ENCODE measurements at regions not wholly inside any gene's neighbourhood (a gene's known extent, or its start where the extent isn't known, plus 50 kb on each side); places are given as distances from the start of the nearest gene placed in this dataset.
A peak's percentile ranks its signal among the peaks of the same experiment; 100 is the strongest.

GRCh38 chr5:73253047-73253660, 80.2 kb downstream of the TMEM174 start:
- Mint-ChIP-seq H3K9me3 (peaks cover 0 to 4% of the 10 kb centered on the region in 2 donors), H3K27me3 (peaks cover 30 to 41% of the 10 kb centered on the region in 2 donors), H3K4me1 (no peaks in the 10 kb centered on the region), H3K36me3 (no peaks in the 10 kb centered on the region), H3K27ac (no peak overlapping the region), H3K4me3 (no peak overlapping the region)
- ATAC-seq (replicated peaks), result no peak
- DNase-seq, result no peak

GRCh38 chr5:73250645-73251044, 77.7 kb downstream of the TMEM174 start:
- Mint-ChIP-seq H3K27me3 (peaks cover 44 to 49% of the 10 kb centered on the region in 2 donors), H3K4me1 (peaks cover 0 to 3% of the 10 kb centered on the region in 2 donors), H3K27ac (no peak overlapping the region), H3K9me3 (peaks cover 0 to 2% of the 10 kb centered on the region in 2 donors), H3K36me3 (no peaks in the 10 kb centered on the region), H3K4me3 (no peak overlapping the region)
- no peak for ATAC-seq (replicated peaks)
- DNase-seq, result no peak

DNA sequence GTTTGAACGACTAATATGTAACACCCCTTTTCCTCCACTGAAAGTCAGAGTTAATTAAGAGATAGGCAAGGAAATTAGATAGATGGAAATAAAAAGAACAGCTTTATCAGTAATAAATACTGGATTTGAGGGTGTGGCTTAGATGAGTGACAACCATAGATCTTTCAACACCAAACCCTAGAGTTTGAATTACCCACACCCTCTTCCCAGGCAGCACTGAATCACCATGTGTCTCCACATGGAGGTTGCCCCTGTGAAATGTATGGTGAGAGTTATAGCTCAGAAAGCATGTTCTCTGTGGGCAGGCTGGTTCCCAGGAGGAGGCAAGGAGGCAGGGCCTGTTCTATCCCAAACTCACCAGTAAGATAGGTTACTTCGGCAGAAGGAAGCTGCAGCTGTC, 69.7 kb downstream of the TMEM174 start:
- H3K27me3 Mint-ChIP-seq, result peaks cover 20 to 23% of the 10 kb centered on the region in 2 donors
- no peak for DNase-seq
- H3K4me1 Mint-ChIP-seq, result peaks cover 0 to 3% of the 10 kb centered on the region in 2 donors
- H3K9me3 Mint-ChIP-seq, result no peaks in the 10 kb centered on the region
- H3K36me3 Mint-ChIP-seq, result no peaks in the 10 kb centered on the region
- no peak overlapping the region for H3K27ac Mint-ChIP-seq
- no peak for ATAC-seq (replicated peaks)
- H3K4me3 Mint-ChIP-seq, result no peak overlapping the region

GRCh38 chr5:73238873-73239272, 65.9 kb downstream of the TMEM174 start:
- Mint-ChIP-seq H3K27ac (no peak overlapping the region), H3K36me3 (no peaks in the 10 kb centered on the region), H3K27me3 (peaks cover 32 to 38% of the 10 kb centered on the region in 2 donors), H3K4me3 (no peak overlapping the region), H3K9me3 (no peaks in the 10 kb centered on the region), H3K4me1 (peaks cover 0 to 7% of the 10 kb centered on the region in 2 donors)
- no peak for ATAC-seq (replicated peaks)
- no peak for DNase-seq

DNA sequence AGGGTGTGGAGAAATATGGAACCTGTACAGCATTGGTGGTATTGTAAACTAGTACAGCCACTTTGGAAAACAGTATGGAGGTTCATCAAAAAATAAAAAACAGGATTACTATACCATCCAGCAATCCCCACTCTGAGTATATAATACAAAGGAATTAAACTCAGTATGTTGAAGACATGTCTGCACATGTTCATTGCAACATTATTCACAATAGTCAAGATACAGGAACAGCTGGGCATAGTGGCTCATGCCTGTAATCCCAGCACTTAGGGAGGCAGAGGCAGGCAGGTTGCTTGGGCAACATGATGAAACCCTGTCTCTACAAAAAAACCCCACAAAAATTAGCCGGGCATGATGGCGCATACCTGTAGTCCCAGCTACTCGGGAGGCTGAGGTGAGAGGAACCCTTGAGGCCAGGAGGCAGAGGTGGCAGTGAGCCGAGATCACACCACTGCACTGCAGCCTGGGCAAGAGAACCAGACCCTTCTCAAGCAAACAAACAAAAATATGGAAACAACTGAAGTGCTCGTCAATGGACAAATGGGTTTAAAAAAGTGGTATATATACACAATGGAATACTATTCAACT, 63.6 kb downstream of the TMEM174 start:
- no peak for ATAC-seq (replicated peaks)
- H3K27ac Mint-ChIP-seq, result no peak overlapping the region
- H3K27me3 Mint-ChIP-seq, result peaks cover 44 to 61% of the 10 kb centered on the region in 2 donors

GRCh38 chr5:73234204-73234555, 61.2 kb downstream of the TMEM174 start:
- H3K4me3 Mint-ChIP-seq, result peak overlapping the region in 1 of 2 donors; percentile 81
- H3K4me1 Mint-ChIP-seq, result peaks cover 16 to 46% of the 10 kb centered on the region in 2 donors
- no peak for ATAC-seq (replicated peaks)
- no peak overlapping the region for H3K27ac Mint-ChIP-seq
- peaks cover 62 to 82% of the 10 kb centered on the region in 2 donors for H3K27me3 Mint-ChIP-seq
- H3K36me3 Mint-ChIP-seq, result no peaks in the 10 kb centered on the region
- no peak for DNase-seq
- H3K9me3 Mint-ChIP-seq, result no peaks in the 10 kb centered on the region

More for the DNA sequence above, 63.6 kb downstream of the TMEM174 start:
- H3K9me3 Mint-ChIP-seq, result no peaks in the 10 kb centered on the region
- no peak for DNase-seq
- H3K4me1 Mint-ChIP-seq, result peaks cover 13 to 27% of the 10 kb centered on the region in 2 donors
- no peaks in the 10 kb centered on the region for H3K36me3 Mint-ChIP-seq
- H3K4me3 Mint-ChIP-seq, result no peak overlapping the region

GRCh38 chr5:73233461-73234203, 60.6 kb downstream of the TMEM174 start:
- peaks cover 16 to 46% of the 10 kb centered on the region in 2 donors for H3K4me1 Mint-ChIP-seq
- ATAC-seq (replicated peaks), result no peak
- peak overlapping the region; percentile 76 to 81 for H3K4me3 Mint-ChIP-seq
- DNase-seq, result no peak
- peak overlapping the region; percentile 59 for H3K27ac Mint-ChIP-seq
- peaks cover 62 to 83% of the 10 kb centered on the region in 2 donors for H3K27me3 Mint-ChIP-seq
- no peaks in the 10 kb centered on the region for H3K36me3 Mint-ChIP-seq
- H3K9me3 Mint-ChIP-seq, result no peaks in the 10 kb centered on the region

GRCh38 chr5:73233053-73233460, 60.1 kb downstream of the TMEM174 start:
- ATAC-seq (replicated peaks) (no peak), DNase-seq (no peak)
- H3K4me1 Mint-ChIP-seq, result peaks cover 16 to 46% of the 10 kb centered on the region in 2 donors
- peak overlapping the region; percentile 47 to 66 for H3K4me3 Mint-ChIP-seq
- no peaks in the 10 kb centered on the region for H3K36me3 Mint-ChIP-seq
- no peaks in the 10 kb centered on the region for H3K9me3 Mint-ChIP-seq
- H3K27ac Mint-ChIP-seq, result no peak overlapping the region
- H3K27me3 Mint-ChIP-seq, result peaks cover 62 to 89% of the 10 kb centered on the region in 2 donors

- Mint-ChIP-seq H3K4me3 (peak overlapping the region; percentile 54 to 66), H3K9me3 (no peaks in the 10 kb centered on the region), H3K27ac (peak overlapping the region; percentile 59), H3K27me3 (peaks cover 62 to 90% of the 10 kb centered on the region in 2 donors), H3K36me3 (no peaks in the 10 kb centered on the region), H3K4me1 (peaks cover 16 to 46% of the 10 kb centered on the region in 2 donors)
- no peak for DNase-seq
- ATAC-seq (replicated peaks), result no peak
Observed at GRCh38 chr5:73232266-73233041, 59.5 kb downstream of the TMEM174 start.

DNA sequence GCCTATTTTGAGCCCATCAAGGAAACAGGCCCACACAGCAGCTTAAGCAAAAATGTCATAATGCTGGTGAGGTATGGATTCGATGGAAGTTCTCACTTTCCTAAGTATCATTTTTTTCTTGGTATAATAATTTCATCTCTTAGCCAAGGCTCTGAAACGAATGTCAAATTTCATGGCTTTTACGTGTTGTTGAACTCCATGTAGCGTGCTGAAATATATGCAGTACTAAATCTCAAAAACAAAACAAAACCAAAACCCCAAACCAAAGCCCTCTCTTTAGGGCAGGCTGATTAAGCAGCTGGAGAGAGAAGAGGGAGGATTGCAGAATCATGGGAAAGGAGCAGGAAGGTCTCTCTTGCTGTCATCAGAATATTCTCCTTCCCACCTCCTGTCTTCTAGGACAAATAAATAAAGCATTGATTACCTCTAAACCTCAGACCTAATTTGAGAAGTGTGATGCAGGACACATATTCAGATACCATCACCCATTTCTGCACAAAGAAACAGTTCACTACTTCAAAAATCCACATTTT, 58.3 kb downstream of the TMEM174 start:
- H3K36me3 Mint-ChIP-seq, result no peaks in the 10 kb centered on the region
- peaks cover 62 to 90% of the 10 kb centered on the region in 2 donors for H3K27me3 Mint-ChIP-seq
- DNase-seq (no peak), ATAC-seq (replicated peaks) (no peak)
- H3K9me3 Mint-ChIP-seq, result no peaks in the 10 kb centered on the region
- no peak overlapping the region for H3K27ac Mint-ChIP-seq
- H3K4me1 Mint-ChIP-seq, result peaks cover 16 to 46% of the 10 kb centered on the region in 2 donors
- no peak overlapping the region for H3K4me3 Mint-ChIP-seq

DNA sequence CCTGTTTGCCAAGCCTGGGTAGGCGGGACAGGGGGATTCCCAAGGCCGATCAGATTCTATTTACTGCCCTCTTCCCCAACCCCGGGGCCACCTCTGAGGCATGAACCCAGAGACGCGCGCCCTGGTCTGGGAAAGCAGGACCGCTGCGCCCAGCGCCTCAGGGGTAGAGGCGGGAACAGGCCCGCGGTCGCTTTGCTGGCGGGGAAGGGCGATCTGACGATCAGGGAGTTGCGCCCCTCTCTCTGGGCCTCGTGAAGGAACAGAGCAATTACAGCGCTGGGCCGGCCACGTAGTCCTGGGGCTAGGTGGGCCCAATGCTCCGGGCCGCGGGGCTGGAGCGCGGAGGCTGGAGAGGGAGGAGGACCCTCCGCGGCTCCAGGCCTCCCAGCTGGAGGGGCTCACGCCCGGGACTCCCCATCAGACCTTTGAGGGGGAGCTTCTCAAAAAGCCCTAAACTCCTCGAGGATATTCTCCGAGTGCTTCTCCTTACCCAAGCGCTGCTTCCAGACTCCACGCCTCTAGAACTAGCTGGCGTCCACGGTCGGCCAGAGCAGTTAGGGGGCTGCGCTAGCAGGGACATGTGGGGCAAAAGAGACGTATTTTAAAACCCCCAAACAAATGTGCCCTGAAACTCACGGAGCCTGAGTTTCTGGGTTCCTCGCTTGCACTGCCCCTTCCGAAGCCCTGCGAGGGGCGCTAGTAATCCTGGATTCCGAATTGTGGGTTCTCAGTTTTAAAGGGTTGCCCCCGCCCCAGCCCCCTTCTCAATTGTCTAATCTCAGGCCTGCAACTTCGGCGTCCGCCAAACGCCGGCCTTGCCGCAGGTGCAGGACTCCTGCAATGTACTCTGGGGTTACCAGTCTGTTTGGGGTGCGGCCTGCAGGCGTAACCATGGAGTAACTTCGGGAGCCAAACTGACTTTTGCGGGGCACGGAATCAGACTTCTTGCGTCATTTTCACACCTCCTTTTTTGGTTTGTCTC, 57.6 kb downstream of the TMEM174 start:
- ATAC-seq (replicated peaks), result no peak
- peaks cover 16 to 46% of the 10 kb centered on the region in 2 donors for H3K4me1 Mint-ChIP-seq
- peak overlapping the region in 1 of 2 donors; percentile 32 for H3K4me3 Mint-ChIP-seq

GRCh38 chr5:73229271-73229670, 56.3 kb downstream of the TMEM174 start:
- Mint-ChIP-seq H3K27ac (no peak overlapping the region), H3K36me3 (no peaks in the 10 kb centered on the region), H3K9me3 (no peaks in the 10 kb centered on the region), H3K4me1 (peaks cover 16 to 43% of the 10 kb centered on the region in 2 donors), H3K27me3 (peaks cover 55 to 74% of the 10 kb centered on the region in 2 donors), H3K4me3 (no peak overlapping the region)
- no peak for DNase-seq
- no peak for ATAC-seq (replicated peaks)

More for the DNA sequence above, 57.6 kb downstream of the TMEM174 start:
- Mint-ChIP-seq H3K36me3 (no peaks in the 10 kb centered on the region), H3K27ac (no peak overlapping the region), H3K27me3 (peaks cover 54 to 85% of the 10 kb centered on the region in 2 donors), H3K9me3 (no peaks in the 10 kb centered on the region)
- DNase-seq, result no peak

- Mint-ChIP-seq H3K9me3 (no peaks in the 10 kb centered on the region), H3K27me3 (peaks cover 49 to 63% of the 10 kb centered on the region in 2 donors), H3K27ac (no peak overlapping the region), H3K4me1 (peaks cover 13 to 33% of the 10 kb centered on the region in 2 donors), H3K4me3 (no peak overlapping the region), H3K36me3 (no peaks in the 10 kb centered on the region)
- ATAC-seq (replicated peaks) (no peak), DNase-seq (no peak)
Observed at GRCh38 chr5:73228052-73228451, 55.1 kb downstream of the TMEM174 start.
